ENCODE measurements at regions not wholly inside any gene's neighbourhood (a gene's known extent, or its start where the extent isn't known, plus 50 kb on each side); places are given as distances from the start of the nearest gene placed in this dataset.

DNA sequence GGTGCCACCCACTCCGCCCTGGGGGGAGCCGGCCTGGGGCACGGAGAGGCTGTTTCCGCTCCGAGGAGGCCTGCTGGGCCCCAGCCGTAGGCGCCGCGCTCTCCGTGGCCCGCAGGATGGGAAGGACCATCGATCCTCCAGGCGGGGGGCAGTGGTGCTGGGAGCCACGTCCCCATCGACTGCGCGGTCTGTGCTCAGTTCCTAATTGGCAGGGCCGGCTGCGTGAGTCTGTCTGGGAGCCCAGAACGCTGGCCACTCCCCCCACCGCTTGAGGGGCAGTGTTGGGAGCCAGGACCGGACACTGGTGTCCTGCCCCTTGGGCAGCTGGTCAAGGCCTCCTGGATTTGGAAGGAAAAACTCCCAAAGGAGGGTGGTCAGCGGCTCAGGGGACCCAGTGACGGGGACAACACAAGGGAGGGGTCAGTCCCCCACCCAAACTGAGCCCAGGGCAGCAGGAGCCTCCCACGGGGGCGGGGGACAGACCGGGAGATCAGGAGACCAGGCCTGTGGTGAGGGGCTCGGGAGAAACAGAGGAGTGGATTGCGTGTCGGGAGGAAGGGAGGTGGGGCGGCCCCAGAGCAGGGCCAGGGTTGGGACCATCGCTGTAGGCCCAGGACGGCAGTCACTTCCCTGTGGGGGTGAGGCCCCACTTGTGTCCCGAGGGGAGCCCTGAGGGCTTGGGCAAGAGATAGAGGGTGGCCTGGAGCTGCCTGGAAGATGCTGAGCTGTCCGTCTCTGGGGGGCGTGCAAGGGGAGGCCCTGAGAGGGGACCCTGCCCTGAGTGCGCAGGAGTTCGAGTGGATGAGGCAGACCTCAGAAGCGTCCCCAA lies 89.0 kb downstream of the UNCX start:
- DNase-seq, result no peak

DNA sequence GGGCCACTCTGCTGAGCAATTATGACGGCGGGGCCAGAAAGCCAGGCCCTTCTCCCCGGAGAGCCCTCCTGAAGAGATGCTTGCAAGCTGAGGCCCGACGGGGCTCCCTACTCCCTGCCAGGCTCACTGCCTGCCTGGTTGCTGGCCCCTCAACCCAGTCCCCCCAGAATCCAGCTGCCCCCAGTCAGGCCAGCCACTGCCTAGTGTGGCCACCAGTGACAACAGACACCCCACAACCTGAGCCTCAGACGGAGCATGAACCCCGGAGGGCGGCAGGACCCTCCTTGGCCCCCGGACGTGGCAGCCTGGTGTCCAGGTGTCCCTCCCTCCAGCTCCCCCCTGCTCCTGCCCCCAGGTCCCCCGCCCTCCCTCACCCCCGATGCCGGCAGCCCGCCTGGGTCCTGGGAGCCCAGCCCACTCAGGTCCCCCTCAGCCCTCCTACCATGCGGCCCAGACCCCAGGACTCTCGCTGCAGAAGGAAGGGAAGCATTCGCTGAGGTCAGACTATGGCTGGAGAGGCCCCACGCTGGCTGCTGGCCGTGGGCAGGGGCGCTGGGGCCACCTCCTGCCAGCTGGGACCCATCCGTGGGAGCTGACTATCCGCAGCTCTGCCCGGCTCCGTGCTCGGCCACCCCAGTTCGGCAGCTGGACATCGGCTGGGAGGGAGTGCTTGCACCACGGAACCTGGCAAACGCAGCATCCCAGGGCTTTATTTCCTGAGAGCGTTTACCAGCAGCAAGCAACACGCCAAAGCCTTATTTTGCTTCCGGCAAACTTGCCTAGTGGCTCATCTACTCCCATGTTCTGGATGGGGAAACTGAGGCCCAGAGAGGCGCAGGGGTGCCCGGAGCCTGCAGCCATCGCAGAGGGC lies 89.8 kb downstream of the UNCX start:
- no peak for DNase-seq

DNA sequence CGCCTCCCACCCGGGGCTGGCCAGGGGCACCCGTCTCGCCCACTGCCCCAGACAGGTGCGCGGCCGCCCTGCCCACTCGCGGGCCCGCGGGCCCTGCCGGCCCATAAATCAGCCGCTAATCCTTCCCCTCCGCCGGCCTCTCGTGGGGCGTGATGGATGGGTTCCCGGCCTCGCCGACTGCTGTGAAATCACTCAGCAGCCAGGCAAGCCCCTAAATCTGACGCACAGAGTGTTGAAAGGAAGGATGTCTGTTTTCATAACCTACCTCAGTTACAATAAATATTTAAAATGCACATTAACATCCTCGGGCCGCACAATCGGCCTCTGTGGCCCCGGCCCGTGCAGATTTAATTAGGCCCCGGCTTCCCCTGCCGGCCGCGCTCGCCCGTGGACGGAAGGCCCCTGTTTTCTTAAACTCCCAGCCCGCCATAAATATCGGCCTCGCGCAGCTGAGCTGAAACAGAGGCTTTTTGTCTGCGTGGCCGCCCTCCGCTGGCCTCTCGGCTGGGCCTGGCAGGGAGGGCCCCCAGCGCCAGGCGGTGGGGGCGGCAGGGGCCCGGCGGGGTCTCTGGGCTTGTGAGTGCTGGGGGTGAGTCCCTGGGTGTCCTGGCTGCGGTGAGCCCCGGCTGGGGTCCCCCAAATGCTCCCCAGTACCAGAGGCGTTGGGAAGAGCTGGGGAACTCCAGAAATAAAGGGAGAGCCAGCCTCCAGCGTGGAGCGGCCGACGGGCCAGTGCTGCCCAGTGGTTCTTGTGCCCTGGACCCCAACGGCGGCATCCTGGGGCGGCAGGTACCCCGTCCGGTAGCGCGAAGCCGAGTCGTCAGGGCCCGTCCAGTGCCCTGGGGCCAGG lies 90.7 kb downstream of the UNCX start:
- no peak for DNase-seq

DNA sequence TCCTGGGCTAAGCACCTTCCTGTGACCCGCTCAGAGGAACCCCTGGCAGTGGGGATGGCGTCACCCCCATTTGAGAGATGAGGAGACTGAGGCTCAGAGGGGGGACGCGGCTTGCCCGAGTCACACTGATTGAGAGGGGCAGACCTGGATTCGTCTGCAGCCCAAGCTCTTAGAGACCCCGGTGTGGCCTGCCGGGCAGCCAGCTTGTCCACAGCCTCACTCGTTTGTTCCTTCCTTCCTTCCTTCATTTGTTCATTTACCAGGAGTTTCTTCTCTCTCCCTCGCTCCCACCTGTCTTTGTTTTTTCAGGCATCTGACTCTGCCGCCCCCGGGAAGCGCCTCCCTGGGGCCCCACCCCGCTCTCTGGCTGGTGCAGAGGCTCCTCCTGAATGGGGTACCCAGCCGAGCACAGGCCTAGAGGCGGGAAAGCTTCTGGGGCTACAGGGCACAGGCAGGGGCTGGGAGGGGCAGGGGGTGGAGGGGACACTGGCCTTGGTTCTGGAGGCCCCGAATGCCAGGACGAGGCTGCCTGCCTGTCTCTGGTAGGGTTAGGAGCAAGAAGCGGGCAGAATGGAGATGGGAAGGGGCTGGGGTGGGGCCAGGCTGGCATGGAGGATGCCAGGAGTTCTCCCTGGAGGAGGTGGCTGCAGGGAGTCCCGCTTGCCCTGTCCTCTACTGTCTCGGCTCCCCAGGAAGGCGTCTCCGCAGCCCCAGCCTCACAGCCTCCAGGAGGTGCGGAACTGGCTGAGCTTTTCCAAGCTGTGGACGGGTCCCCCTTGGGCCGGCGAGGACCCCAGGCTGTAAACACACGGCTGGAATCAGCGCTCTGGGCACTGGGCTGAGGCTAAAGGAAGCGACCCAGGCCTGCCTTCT lies 91.6 kb downstream of the UNCX start:
- no peak for DNase-seq

DNA sequence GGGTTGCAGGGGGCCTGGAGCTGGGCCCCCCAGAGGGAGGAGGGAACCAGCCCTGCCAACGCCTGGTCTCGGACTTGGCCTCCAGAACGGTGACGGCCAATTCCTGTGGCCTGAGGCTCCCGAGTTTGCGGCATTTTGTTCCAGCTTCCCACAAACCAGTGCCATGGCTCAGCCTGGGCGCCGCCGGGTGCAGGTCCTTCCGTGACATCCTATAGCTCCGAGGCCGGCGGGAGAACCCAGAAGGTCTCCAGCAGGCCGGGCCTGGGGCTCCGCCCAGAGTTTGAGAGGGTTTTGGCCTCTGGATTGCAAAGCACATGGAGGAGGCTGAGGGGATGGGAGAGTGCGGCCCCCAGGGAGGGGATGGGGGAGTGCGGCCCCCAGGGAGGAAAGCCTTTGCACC lies 92.6 kb downstream of the UNCX start:
- no peak for DNase-seq

DNA sequence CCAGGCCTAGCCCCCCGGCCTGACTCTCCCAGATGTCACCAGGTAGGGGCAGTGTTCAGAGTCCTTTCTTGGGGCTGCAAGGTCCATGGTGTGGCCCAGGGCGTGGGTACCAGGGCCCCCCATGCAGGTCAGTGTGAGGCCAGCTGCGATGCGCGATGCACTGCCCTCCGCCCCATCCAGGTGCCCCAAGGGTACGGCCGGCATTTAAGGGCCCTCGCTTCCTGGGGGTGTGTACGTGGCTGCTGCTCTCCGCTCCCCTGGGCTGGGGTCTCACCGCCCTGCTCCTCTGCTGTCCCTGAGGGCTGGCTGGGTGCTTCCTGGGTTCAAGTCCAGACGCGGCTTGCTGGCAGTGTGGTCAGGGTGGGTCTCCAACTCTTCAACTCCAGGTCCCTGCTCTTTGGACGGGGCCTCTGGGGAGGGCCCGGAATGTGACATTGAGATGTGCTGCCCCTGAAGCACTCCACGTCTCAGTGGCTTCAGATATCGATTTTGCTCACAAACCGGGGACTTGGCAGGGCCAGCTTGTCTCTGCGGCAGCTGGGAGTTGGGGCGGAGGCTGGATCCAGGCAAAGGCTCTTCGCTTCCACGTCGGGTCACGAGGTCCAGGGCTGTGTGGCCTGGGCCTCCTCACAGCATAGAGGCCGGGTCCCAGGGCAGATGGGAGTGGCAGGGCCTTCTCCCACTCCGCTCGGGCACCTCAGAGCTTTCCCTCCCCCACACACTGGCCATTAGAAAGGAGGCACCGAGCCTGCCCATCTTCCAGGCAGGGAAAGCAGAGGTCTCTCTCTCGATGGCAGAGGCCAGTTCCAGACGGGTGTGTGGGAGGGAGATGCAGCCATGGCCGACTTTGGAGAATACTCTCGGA lies 93.2 kb downstream of the UNCX start:
- DNase-seq, result no peak

DNA sequence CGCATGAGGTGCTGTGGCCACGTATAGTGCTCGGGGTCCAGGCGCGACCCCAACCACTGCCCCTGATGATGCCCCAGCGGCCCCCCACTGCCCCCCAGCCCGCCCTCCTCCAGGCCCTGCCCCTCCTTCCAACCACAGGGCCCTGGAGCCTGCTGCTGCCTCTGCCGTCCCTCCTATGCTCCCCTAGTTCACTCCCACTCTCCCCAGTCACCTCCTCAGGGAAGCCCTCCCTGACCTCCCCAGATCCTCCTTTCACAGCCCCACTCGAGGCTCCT lies 93.8 kb downstream of the UNCX start:
- no peak for DNase-seq

DNA sequence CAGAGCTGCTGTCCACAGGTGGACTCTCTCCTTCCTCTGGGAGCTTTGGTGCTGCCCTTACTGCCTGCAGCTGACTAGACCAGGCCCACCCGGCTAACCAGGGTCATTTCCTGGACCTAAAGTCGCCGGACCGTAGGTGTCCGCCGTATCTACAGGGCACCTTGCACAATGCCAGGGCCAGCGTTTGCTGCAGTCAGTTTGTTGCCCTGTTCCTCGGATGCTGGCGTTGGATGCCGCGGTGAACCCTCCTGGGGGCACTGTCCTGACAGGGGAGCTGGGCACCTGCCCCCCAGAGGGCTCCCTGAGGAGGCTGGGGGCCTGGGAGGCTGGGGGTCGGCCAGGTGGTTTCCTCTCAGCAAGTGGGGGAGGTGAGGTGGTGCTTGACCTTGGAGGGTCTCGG lies 96.6 kb downstream of the UNCX start:
- DNase-seq, result no peak

DNA sequence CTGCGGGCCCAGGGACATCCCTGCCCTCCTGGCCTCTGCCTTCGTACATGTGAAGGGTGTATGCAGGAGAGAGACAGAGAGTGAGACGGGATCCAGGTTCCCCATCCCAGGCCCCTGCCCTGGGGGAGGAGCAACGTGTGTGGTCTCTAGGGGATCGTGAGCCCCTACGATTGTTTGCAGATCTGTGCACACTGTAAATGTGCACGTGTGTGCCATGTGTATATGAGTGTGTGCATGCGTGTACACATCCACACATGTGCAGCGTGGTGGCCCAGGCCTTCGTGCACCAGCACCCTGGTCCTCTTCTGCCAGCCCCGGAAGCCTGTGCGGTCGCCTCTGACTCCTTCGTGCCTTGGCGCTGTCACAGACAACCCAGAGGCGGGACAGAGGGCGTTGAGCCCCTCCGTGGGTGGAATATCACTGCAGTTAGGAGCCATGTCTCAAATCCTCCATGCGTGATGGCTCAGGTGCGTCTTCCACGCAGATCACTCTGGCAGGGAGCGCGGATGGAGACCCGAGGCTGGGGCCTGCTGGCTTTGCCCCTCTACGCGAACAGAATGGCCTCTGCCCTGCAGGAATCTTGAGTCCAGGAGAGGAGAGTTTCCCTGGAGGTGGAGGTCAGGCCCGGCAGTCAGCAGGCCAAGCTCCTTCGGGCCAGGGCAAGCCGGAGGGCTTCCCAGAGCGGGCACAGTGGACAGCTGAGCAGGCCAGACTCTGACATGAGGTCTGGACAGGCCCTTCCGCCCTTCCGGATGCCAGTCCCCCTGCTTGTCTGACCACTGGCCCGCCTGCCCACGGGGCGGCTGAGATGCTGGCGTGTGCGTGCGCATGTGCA lies 97.5 kb downstream of the UNCX start:
- DNase-seq, result no peak

DNA sequence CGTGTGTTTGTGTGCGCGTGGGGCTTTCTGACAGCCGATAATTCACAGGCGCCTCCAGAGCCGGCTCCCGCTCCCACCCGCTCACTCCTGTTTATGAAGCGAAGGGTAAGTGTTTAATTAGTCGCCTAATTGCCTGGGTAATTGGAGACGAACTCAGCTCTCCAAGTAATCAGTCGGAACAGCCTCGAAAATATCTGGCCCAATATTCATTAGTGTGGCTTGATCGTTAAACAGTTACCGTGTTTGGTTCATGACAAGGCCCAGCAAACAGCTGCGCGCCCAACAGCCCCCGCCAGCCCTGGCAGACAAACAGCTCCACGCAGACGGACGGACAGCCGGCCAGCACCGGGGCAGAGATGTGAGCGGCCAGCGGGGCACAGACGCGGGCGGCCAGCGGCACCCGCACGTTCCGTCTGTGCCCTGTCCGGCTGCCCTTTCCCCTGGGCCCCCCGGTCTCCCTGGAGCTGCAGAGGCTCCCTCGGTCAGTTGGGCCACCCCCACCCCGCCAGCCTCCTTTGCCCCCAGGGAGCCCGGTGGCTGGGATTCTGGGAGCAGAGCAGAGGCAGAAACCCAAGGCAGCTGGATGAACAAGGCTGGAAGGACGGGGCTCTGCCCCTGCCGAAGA lies 98.2 kb downstream of the UNCX start:
- no peak for DNase-seq

DNA sequence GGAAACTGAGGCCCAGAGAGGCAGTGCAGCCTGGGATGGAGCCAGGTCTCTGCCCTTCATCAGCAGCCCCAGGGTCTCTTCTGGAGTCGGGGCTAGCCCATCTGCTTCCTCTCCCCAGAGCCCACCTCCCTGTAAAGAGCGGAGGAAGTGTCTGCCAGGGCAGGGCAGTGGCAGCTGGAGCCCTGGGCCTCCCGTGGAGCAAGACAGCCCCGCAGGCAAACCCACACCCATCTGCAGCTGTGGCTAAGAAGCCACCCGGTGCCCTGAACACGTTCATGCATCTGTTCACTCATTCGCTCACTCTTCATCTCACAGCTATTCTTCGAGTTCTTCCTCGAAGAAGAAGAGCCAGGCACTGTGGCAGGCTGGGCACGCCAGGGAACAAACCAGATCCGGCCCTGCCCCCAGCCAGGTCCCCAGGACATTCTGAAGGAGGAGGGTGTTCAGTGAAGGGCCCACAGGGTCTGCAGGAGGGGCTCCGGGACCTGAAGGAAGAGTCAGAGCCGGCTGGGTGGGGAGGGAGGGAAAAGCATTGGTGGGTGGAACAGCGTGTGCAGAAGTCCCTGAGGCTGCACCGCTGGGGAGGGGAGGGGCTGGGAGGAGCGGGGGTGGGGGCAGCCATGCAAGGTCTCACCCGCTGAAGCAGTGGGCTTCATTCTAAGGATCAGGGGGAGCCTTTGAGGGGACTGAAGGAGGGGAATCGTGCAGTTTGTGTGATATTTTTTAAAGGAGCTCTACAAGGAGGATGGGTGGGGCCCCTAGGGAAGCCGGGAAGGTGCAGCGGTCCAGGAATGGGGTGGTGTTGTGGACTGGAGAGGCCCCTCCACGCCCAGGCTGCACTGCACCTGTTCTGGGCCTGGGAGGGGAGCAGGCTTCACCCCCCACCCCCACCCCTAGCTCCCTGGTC lies 99.1 kb downstream of the UNCX start:
- DNase-seq, result no peak

DNA sequence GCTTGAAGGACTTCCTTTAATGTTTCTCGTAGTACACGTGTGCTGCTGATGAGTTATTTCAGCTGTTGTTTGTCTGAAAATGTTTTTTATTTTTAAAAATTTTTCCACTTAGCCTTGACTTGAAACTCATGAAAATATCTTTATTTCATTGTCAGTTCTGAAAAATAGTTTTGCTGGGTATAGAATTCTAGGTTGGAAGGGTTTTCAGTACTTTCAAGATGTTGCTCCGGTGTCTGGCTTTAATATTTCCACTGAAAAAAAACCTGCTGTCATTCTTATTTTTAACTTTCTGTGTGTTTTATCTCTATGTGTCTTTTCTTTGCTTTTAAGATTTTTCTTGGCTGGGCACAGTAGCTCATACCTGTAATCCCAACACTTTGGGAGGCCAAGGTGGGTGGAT lies 103.8 kb downstream of the UNCX start:
- no peak for DNase-seq

DNA sequence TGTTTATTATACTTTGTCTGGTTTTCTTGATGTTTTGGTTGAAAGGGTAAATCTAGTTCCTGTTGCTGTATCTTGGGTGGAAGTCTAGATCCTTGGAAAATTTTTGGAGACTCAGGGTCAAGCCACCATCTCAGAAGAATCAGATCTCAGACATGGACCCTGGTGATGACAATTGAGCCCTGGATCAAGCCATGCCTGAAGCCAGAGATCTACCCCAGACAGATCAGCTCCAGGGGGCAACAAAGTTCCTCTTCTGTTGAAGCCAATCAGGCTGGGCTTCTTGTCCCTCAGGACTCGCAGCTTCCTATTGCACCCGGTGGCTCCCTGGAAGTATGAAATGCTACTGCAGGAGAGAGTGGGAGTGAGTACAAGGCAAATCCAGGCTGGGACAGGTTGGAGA lies 106.9 kb downstream of the UNCX start:
- DNase-seq, result no peak

DNA sequence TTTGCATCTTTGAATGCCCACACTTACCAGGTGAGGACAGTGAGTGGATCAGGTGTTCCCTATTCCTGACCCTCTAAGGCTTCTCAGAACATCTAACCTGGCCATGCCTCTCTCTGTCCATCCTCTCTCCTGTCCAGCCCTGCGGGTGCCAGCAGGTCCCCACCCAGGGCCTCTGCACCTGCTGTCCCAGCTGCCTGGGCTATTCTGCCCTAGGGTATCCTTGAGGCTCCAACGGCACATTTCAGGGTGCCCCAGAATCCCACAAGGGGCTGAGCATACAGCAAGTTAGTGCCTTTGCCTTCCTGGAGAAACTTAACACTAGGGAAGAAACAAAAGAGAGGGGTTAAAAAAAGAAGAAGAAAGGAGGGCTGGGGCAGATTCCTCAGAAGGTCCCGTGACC lies 107.4 kb downstream of the UNCX start:
- DNase-seq, result no peak

DNA sequence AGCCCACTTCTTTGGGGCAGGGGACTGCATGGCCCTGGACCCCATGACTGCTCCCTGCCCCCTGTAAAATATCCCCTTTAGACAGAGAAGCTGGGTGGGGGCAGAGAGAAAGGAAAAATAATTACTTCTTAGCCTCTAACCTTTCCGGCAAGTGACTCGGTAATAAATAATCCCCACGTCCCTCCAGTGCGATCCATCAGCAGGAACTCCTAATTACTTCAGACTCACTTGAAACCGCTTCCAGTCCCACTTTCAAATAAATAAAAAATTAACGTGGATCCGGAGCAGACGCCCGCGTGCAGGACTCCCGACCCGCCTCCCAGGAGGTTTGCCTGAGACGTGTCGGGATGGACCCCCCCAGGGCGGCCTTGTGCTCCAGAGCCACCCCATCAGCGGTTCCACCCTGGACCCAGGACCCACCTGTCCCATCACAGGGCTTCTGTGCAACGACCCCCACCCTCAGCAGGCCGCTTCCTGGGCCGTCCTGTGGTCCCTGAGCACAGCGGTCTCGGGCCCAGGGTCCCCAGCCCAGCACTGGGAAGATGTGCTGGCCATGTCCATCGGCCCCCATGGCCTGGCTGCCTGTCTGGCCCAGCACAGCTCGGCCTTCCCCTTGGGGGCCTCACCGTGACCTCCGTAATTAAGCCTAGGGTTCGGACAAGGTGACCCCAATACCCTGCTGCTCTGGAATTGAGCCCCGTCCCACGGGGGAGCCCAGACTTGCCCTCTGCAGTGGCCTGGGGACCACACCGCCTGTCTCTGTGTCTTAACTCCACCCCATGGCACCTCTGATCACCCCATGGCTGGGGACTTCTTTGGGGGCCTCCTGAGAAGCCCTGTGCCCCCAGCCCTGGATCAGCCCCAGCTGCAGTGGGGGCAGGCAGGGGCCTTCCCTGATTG lies 108.0 kb downstream of the UNCX start:
- DNase-seq, result no peak

DNA sequence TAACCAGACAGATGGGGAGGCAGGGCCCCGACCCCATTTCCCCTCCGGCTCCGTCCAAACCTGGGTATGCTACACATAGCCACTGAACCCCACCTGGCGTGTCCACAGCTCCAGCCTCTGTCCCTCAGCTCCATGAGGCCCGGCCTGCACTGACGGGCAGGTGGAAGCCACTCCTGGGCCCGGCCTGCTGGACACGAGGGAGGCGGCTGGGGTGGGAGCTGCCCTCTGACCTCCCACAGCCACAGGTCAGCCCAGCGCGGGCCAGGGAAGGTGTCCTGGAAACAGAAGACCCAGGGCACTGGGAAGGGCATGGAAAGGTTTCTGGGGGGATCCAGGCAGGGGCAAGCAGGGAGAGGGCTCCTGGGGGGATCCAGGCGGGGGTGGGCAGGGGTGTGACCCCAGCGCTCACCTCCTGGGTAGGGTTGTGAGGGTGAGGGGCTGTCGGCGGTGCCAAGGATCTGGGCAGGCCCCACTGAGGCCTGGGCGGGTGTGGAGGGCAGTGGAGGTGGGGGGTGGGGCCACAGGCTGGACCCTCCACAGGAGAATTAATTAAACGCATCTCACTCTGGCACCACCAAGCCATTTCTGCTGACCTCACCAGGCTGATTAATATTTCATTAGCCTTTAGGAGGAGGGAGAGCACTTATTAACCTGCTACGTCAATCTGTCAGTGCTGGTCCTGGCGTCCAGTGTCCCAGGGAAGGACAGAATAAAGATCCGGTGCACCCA lies 108.9 kb downstream of the UNCX start:
- DNase-seq, result no peak

DNA sequence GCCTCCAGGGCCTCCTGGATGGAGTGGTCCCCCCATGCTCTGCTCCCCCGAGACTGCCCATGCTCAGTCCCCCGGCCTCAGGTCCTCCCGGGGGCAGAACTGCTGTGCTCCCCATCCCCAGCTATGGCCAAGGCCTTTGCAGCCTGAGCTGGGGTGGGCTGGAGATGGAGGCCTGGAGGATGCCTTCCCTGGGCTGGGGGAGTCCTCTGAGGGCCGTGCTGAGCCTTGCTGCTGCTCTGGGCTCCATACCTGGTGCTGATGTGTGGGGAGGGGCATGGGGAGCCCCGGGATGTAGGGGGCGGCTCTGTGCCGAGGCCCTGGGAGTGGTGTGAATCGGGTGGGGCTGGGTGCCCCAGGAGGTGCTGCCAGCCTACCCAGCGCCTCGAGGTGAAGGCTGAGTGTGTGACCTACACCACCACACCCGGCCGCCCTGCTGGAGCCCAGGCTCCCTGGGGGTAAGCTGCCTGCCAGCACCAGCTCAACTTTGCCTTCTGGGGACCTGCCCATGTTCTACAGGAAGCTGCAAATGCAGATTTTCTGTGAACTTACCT lies 109.5 kb downstream of the UNCX start:
- DNase-seq, result no peak

Data from NCI-H2107 (cell line).